ENCODE measurements at regions not wholly inside any gene's neighbourhood (a gene's known extent, or its start where the extent isn't known, plus 50 kb on each side); places are given as distances from the start of the nearest gene placed in this dataset.

DNA sequence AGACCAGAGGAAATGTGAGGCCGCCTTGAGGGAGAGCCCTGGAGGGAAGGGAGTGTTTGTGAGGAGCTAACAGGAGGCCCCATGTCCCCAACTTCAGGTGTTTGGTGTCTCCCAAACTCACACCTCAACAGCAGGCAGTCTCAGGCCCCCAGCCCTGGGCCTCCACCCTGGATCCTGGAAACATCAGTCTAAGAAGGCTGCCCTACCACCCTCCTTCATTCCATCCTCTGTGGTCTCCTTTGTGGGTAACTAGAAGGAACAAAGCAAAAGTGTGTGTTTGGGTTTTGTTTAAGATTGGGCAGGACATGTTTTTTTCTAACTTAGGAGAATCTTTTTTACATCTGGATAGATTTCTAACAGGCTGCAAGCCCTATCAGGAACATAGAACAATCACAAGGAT lies 404.3 kb downstream of the BCL11A start:
- Histone ChIP-seq H3K27me3 (ENCODE audit: control insufficient read depth, insufficient read depth, low read length) (peaks cover 4% of the 10 kb centered on the region; the same call in 1 of the 2 replicates), H3K27ac (ENCODE audit: low read length) (no peak overlapping the region), H3K4me1 (ENCODE audit: control insufficient read depth, insufficient read depth, low read length) (no peaks in the 10 kb centered on the region), H3K9me3 (ENCODE audit: control insufficient read depth, insufficient read depth, low read depth, low read length) (no peaks in the 10 kb centered on the region), H3K4me3 (ENCODE audit: low read depth in 2 of 2, low read length in 2 of 2) (no peak overlapping the region), H3K36me3 (ENCODE audit: control insufficient read depth, insufficient read depth, low read length) (no peaks in the 10 kb centered on the region)
- ChIA-PET CTCF (no interaction called here), POLR2A (no interaction called here)
- ATAC-seq (no peak), DNase-seq (ENCODE audit: low read depth, low spot score) (no peak)
- intact Hi-C loops (cut with micrococcal nuclease; ENCODE audit: unreplicated experiment) = no loop called here
- no TSS peak for BruUV-seq (replicated peaks)
- in situ Hi-C loops (cut with HindIII; ENCODE audit: low pct_unique_long_range_greater_than_20kb, low sequenced_read_pairs) = no loop called here
- TF ChIP-seq CTCF (IDR thresholded peaks at IDR 0.05) (no peak), POLR2AphosphoS5 (IDR thresholded peaks at IDR 0.05; ENCODE audit: low read depth, low read length) (no peak), TCF7L2 (IDR thresholded peaks at IDR 0.05; ENCODE audit: low read depth, low read length) (no peak), SIN3A (IDR thresholded peaks at IDR 0.05; ENCODE audit: borderline replicate concordance, insufficient read depth, low read depth, low read length) (no peak), REST (IDR thresholded peaks at IDR 0.05; ENCODE audit: insufficient read depth in 1 of 2, low read depth in 2 of 2, low read length in 1 of 2) (no peak)

GRCh38 chr2:60148716-60149115 lies 404.7 kb downstream of the BCL11A start:
- Histone ChIP-seq H3K27me3 (ENCODE audit: control insufficient read depth, insufficient read depth, low read length) (peaks cover 4% of the 10 kb centered on the region; the same call in 1 of the 2 replicates), H3K9me3 (ENCODE audit: control insufficient read depth, insufficient read depth, low read depth, low read length) (no peaks in the 10 kb centered on the region), H3K36me3 (ENCODE audit: control insufficient read depth, insufficient read depth, low read length) (no peaks in the 10 kb centered on the region), H3K4me3 (ENCODE audit: low read depth in 2 of 2, low read length in 2 of 2) (no peak overlapping the region), H3K4me1 (ENCODE audit: control insufficient read depth, insufficient read depth, low read length) (no peaks in the 10 kb centered on the region), H3K27ac (ENCODE audit: low read length) (no peak overlapping the region)
- BruUV-seq (replicated peaks) = no TSS peak
- POLR2A ChIA-PET = no interaction called here
- CTCF ChIA-PET = no interaction called here
- ATAC-seq (no peak), DNase-seq (ENCODE audit: low read depth, low spot score) (no peak)
- in situ Hi-C loops (cut with HindIII; ENCODE audit: low pct_unique_long_range_greater_than_20kb, low sequenced_read_pairs) (no loop called here), intact Hi-C loops (cut with micrococcal nuclease; ENCODE audit: unreplicated experiment) (no loop called here)
- TF ChIP-seq REST (IDR thresholded peaks at IDR 0.05; ENCODE audit: insufficient read depth in 1 of 2, low read depth in 2 of 2, low read length in 1 of 2) = no peak
- no peak for TF ChIP-seq TCF7L2 (IDR thresholded peaks at IDR 0.05; ENCODE audit: low read depth, low read length)
- no peak for TF ChIP-seq POLR2AphosphoS5 (IDR thresholded peaks at IDR 0.05; ENCODE audit: low read depth, low read length)
- TF ChIP-seq CTCF (IDR thresholded peaks at IDR 0.05) = no peak
- TF ChIP-seq SIN3A (IDR thresholded peaks at IDR 0.05; ENCODE audit: borderline replicate concordance, insufficient read depth, low read depth, low read length) = no peak
